HEK293 (cell line): ENCODE measurements at regions not wholly inside any gene's neighbourhood (a gene's known extent, or its start where the extent isn't known, plus 50 kb on each side); places are given as distances from the start of the nearest gene placed in this dataset.

Experiments
- CTCF ChIA-PET: fragments of 350-600 bp; formaldehyde crosslinking; extraction: SDS; loops from one replicate; lab custom pipeline; 2021; ENCODE audit warnings: antibody characterized with exemption; lab: Yijun Ruan, JAX
- POLR2A ChIA-PET: fragments of 300-600 bp; formaldehyde crosslinking; extraction: SDS; loops from one replicate; lab custom pipeline; 2020; ENCODE audit warnings: antibody characterized with exemption, inconsistent platforms; lab: Yijun Ruan, JAX
- H3K27ac ChIP-seq: fragments of 200-500 bp; sonication (Bioruptor generic); 2 replicates; pipeline ENCODE4 v1.5.1; 2014; ENCODE audit warnings: low read depth, low read length, control low read depth, inconsistent platforms; ENCODE audit errors: extremely low read depth
- H3K36me3 ChIP-seq, 2 experiments: fragments of 200-500 bp in 1 of 2; sonication (Bioruptor generic) in 1 of 2; 1 replicate in 1 of 2; 2 replicates in 1 of 2; pipeline ENCODE4 v1.5.1; 2014 to 2017; ENCODE audit warnings: inconsistent platforms in 2 of 2, low read length in 2 of 2; ENCODE audit not compliant: control insufficient read depth in 2 of 2, insufficient read depth in 1 of 2
- H3K4me1 ChIP-seq: fragments of 200-500 bp; sonication (Bioruptor generic); 2 replicates; pipeline ENCODE4 v1.5.1; 2014; ENCODE audit warnings: mild to moderate bottlenecking, low read length, inconsistent platforms; ENCODE audit not compliant: control insufficient read depth, insufficient read depth
- H3K4me3 ChIP-seq: 2 replicates; pipeline ENCODE4 v1.5.1; 2011; ENCODE audit warnings: low read depth, mild to moderate bottlenecking, control low read depth, low read length, moderate library complexity
- H3K9me3 ChIP-seq: fragments of 200-500 bp; sonication (Bioruptor generic); 2 replicates; pipeline ENCODE4 v1.5.1; 2014; ENCODE audit warnings: low read depth, low read length, inconsistent platforms; ENCODE audit not compliant: control insufficient read depth, insufficient read depth
- AEBP2 ChIP-seq: fragments of 450-650 bp; formaldehyde crosslinking; IDR thresholded peaks from 2 replicates; pipeline ENCODE4 v1.5.1; 2016; ENCODE audit warnings: missing biosample characterization, missing genetic modification characterization, borderline replicate concordance
- ATF2 ChIP-seq: fragments of 450-650 bp; formaldehyde crosslinking; IDR thresholded peaks from 2 replicates; pipeline ENCODE4 v1.5.1; 2016; ENCODE audit warnings: missing biosample characterization, missing genetic modification characterization, low read depth
- FEZF1 ChIP-seq: fragments of 450-650 bp; formaldehyde crosslinking; IDR thresholded peaks from 2 replicates; pipeline ENCODE4 v1.5.1; 2016; ENCODE audit warnings: missing biosample characterization, missing genetic modification characterization
- MEIS1 ChIP-seq: sonication (generic); formaldehyde crosslinking; IDR thresholded peaks from 2 replicates; pipeline ENCODE4 v1.8.1; 2022; ENCODE audit warnings: missing genetic modification reagents, mild to moderate bottlenecking, borderline replicate concordance
- OVOL3 ChIP-seq: fragments of 450-650 bp; formaldehyde crosslinking; IDR thresholded peaks from 2 replicates; pipeline ENCODE4 v1.5.1; 2016; ENCODE audit warnings: missing biosample characterization, missing genetic modification characterization
- RBAK ChIP-seq: fragments of 450-650 bp; formaldehyde crosslinking; IDR thresholded peaks from 2 replicates; pipeline ENCODE4 v1.5.1; 2016; ENCODE audit warnings: missing biosample characterization, missing genetic modification characterization
- TRIM28 ChIP-seq: IDR thresholded peaks from 2 replicates; pipeline ENCODE4 v1.6.1; 2011; ENCODE audit warnings: low read length, control low read depth, borderline replicate concordance
- ZBTB20 ChIP-seq: fragments of 450-650 bp; formaldehyde crosslinking; IDR thresholded peaks from 2 replicates; pipeline ENCODE4 v1.5.1; 2016; ENCODE audit warnings: missing biosample characterization, missing genetic modification characterization
- ZFHX2 ChIP-seq: fragments of 450-650 bp; formaldehyde crosslinking; conservative IDR thresholded peaks from 2 replicates; pipeline ENCODE4 v1.5.1; 2016; ENCODE audit warnings: missing biosample characterization, missing genetic modification characterization
- ZFP3 ChIP-seq: fragments of 450-650 bp; formaldehyde crosslinking; IDR thresholded peaks from 2 replicates; pipeline ENCODE4 v1.5.1; 2016; ENCODE audit warnings: low read depth, missing biosample characterization, missing genetic modification characterization
- ZNF121 ChIP-seq: fragments of 450-650 bp; formaldehyde crosslinking; IDR thresholded peaks from 2 replicates; pipeline ENCODE4 v1.5.1; 2016; ENCODE audit warnings: missing biosample characterization, missing genetic modification characterization
- ZNF132 ChIP-seq: fragments of 450-650 bp; formaldehyde crosslinking; IDR thresholded peaks from 2 replicates; pipeline ENCODE4 v1.5.1; 2017; ENCODE audit warnings: missing biosample characterization, missing genetic modification characterization, borderline replicate concordance
- ZNF155 ChIP-seq: fragments of 450-650 bp; formaldehyde crosslinking; IDR thresholded peaks from 2 replicates; pipeline ENCODE4 v1.5.1; 2016; ENCODE audit warnings: missing biosample characterization, missing genetic modification characterization
- ZNF169 ChIP-seq: fragments of 450-650 bp; formaldehyde crosslinking; IDR thresholded peaks from 2 replicates; pipeline ENCODE4 v1.5.1; 2016; ENCODE audit warnings: missing biosample characterization, missing genetic modification characterization
- ZNF24 ChIP-seq: fragments of 450-650 bp; formaldehyde crosslinking; IDR thresholded peaks from 2 replicates; pipeline ENCODE4 v1.5.1; 2016; ENCODE audit warnings: missing biosample characterization, missing genetic modification characterization
- ZNF248 ChIP-seq: fragments of 450-650 bp; formaldehyde crosslinking; IDR thresholded peaks from 2 replicates; pipeline ENCODE4 v1.5.1; 2017; ENCODE audit warnings: missing biosample characterization, missing genetic modification characterization
- ZNF324 ChIP-seq: fragments of 450-650 bp; formaldehyde crosslinking; IDR thresholded peaks from 2 replicates; pipeline ENCODE4 v1.5.1; 2016; ENCODE audit warnings: missing biosample characterization, missing genetic modification characterization
- ZNF473 ChIP-seq: fragments of 450-650 bp; formaldehyde crosslinking; IDR thresholded peaks from 2 replicates; pipeline ENCODE4 v1.5.1; 2017; ENCODE audit warnings: missing biosample characterization, missing genetic modification characterization
- ZNF510 ChIP-seq: fragments of 450-650 bp; formaldehyde crosslinking; IDR thresholded peaks from 2 replicates; pipeline ENCODE4 v1.5.1; 2018; ENCODE audit warnings: mild to moderate bottlenecking, missing genetic modification characterization, missing biosample characterization; ENCODE audit not compliant: insufficient replicate concordance
- ZNF529 ChIP-seq: fragments of 450-650 bp; formaldehyde crosslinking; IDR thresholded peaks from 2 replicates; pipeline ENCODE4 v1.5.1; 2017; ENCODE audit warnings: missing genetic modification characterization, missing biosample characterization; ENCODE audit not compliant: insufficient replicate concordance
- ZNF530 ChIP-seq: fragments of 450-650 bp; formaldehyde crosslinking; IDR thresholded peaks from 2 replicates; pipeline ENCODE4 v1.5.1; 2016; ENCODE audit warnings: low read depth, missing biosample characterization, missing genetic modification characterization
- ZNF548 ChIP-seq: fragments of 450-650 bp; formaldehyde crosslinking; IDR thresholded peaks from 2 replicates; pipeline ENCODE4 v1.5.1; 2016; ENCODE audit warnings: missing biosample characterization, missing genetic modification characterization
- ZNF555 ChIP-seq: fragments of 450-650 bp; formaldehyde crosslinking; conservative IDR thresholded peaks from 2 replicates; pipeline ENCODE4 v1.5.1; 2017; ENCODE audit warnings: missing biosample characterization, mild to moderate bottlenecking, missing genetic modification characterization, inconsistent platforms
- ZNF624 ChIP-seq: fragments of 450-650 bp; formaldehyde crosslinking; IDR thresholded peaks from 2 replicates; pipeline ENCODE4 v1.5.1; 2017; ENCODE audit warnings: missing biosample characterization, missing genetic modification characterization
- ZNF654 ChIP-seq: fragments of 450-650 bp; formaldehyde crosslinking; IDR thresholded peaks from 2 replicates; pipeline ENCODE4 v1.5.1; 2016; ENCODE audit warnings: low read depth, missing biosample characterization, missing genetic modification characterization
- ZNF670 ChIP-seq: fragments of 450-650 bp; formaldehyde crosslinking; IDR thresholded peaks from 2 replicates; pipeline ENCODE4 v1.5.1; 2016; ENCODE audit warnings: missing biosample characterization, missing genetic modification characterization, low read depth
- ZNF707 ChIP-seq: fragments of 450-650 bp; formaldehyde crosslinking; IDR thresholded peaks from 2 replicates; pipeline ENCODE4 v1.5.1; 2016; ENCODE audit warnings: missing biosample characterization, missing genetic modification characterization
- TF ChIP-seq, protein P1 (sequence below): fragments of 450-650 bp; formaldehyde crosslinking; IDR thresholded peaks from 2 replicates; pipeline ENCODE4 v1.5.1; 2016; ENCODE audit warnings: missing biosample characterization, missing genetic modification characterization

DNA sequence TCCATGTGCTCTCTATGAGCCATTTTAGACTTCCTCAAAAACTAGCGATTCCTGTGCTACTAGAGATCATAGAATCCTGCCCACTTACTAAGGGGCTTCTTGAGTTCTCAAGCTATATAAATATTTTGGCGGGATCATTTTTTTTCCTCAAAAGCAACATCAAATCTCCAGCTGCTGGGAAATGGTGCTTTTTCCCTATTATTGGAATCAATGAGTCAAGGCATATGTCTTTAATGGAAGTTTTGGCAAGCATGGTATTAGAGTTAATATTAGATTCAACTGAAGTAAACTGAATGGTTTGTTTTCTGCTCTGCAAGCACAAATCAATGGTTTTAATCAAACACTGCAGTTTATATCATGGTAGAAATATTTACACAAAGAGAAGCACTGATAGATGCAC lies 369.9 kb upstream of the PTGER4 start (continued):
- no peak for TF ChIP-seq AEBP2
- TF ChIP-seq ZNF248 (tag by site-specific recombination): no peak
- no peak for TF ChIP-seq ZNF24 (tag by site-specific recombination)
- TF ChIP-seq ZNF473 (tag by site-specific recombination): no peak
- TF ChIP-seq, protein P1, sequence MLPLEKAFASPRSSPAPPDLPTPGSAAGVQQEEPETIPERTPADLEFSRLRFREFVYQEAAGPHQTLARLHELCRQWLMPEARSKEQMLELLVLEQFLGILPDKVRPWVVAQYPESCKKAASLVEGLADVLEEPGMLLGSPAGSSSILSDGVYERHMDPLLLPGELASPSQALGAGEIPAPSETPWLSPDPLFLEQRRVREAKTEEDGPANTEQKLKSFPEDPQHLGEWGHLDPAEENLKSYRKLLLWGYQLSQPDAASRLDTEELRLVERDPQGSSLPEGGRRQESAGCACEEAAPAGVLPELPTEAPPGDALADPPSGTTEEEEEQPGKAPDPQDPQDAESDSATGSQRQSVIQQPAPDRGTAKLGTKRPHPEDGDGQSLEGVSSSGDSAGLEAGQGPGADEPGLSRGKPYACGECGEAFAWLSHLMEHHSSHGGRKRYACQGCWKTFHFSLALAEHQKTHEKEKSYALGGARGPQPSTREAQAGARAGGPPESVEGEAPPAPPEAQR: no peak
- no peak for TF ChIP-seq ZNF555 (tag by site-specific recombination)
- no peak for TF ChIP-seq TRIM28
- no peak for TF ChIP-seq ZNF530 (tag by site-specific recombination)

- ChIA-PET CTCF (no interaction called here), POLR2A (no interaction called here)
- TF ChIP-seq ATF2 (no peak), RBAK (tag by site-specific recombination) (no peak), ZNF132 (tag by site-specific recombination) (no peak), ZNF121 (no peak)
- Histone ChIP-seq H3K4me1 (no peaks in the 10 kb centered on the region), H3K9me3 (no peaks in the 10 kb centered on the region), H3K4me3 (no peak overlapping the region), H3K27ac (no peak overlapping the region), H3K36me3 (no peaks in the 10 kb centered on the region)
These were observed 370.8 kb upstream of the PTGER4 start for GRCh38 chr5:40308867-40309266.

- TF ChIP-seq ZFP3 (tag by site-specific recombination) (no peak), ZNF510 (tag by site-specific recombination) (no peak), ZNF155 (tag by site-specific recombination) (no peak), ATF2 (no peak), FEZF1 (no peak), ZNF324 (tag by site-specific recombination) (no peak), ZNF169 (no peak), ZNF548 (no peak), ZNF670 (tag by site-specific recombination) (no peak), ZNF654 (no peak), OVOL3 (tag by site-specific recombination) (no peak), ZNF530 (tag by site-specific recombination) (no peak), ZBTB20 (tag by site-specific recombination) (no peak), ZFHX2 (no peak), ZNF707 (tag by site-specific recombination) (no peak), MEIS1 (no peak), ZNF624 (tag by site-specific recombination) (no peak), ZNF529 (tag by site-specific recombination) (no peak)
- no peak overlapping the region for H3K4me3 ChIP-seq
- H3K4me1 ChIP-seq: no peaks in the 10 kb centered on the region
- CTCF ChIA-PET: no interaction called here
- H3K9me3 ChIP-seq: no peaks in the 10 kb centered on the region
- H3K27ac ChIP-seq: no peak overlapping the region
- POLR2A ChIA-PET: no interaction called here
- no peaks in the 10 kb centered on the region for H3K36me3 ChIP-seq
These were observed 371.8 kb upstream of the PTGER4 start for GRCh38 chr5:40307920-40308319.
